ENCODE measurements at regions not wholly inside any gene's neighbourhood (a gene's known extent, or its start where the extent isn't known, plus 50 kb on each side); places are given as distances from the start of the nearest gene placed in this dataset.
A peak's percentile ranks its signal among the peaks of the same experiment; 100 is the strongest.

DNA sequence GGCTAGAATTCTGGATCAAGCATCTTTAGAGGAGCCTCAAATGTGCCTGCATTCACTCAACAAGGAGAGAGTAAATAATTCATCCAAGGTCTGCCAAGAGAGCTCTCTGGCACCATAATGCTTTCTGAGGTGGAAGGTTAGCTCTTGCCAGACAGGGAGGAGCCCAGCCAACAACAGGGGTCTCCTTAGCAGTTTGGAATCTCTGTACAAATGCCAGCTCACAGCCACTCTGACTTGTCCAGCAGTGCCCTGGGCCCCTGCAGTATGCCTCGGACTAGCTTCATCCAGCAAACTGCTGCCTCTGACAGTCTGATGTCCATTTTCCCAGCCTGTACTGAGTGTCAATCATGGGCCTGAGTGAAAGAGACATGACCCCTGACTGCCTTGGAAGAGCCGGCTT, 127.2 kb upstream of the SLC44A1 start:
- intact Hi-C loops (cut with micrococcal nuclease): no loop called here
- 10% methylated on average over 2 of the region's 2 CpGs for WGBS (ENCODE audit: insufficient coverage, low coverage, missing lambda C conversion rate)
- no peak for FAIRE-seq

DNA sequence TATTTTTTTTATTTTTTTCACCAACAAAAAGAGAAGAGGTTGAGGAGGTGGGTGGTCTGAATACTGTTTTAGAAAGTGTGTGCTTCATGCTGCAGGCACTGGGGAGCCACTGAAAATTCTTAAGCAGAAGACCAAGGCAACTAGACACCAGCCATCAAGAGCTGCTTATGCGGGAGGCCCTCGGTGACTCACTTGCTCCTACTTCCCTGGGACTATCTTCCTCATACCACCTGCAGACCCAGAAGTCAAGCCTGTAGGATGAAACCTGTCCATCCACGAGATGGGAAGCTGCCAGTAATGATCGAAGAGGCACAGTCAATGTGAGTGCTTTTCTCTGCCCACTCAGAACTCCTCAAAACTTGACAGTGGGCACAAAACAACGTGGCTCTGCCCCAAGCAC, 125.8 kb upstream of the SLC44A1 start:
- in situ Hi-C loops (cut with MboI): no loop called here
- Histone ChIP-seq H3K4me3 (no peak overlapping the region), H3K4me2 (ENCODE audit: insufficient read depth, low read length) (no peak overlapping the region), H3K9me1 (ENCODE audit: control insufficient read depth, insufficient read depth, low read length) (no peaks in the 10 kb centered on the region), H3K9me3 (replicated peaks; ENCODE audit: control insufficient read depth, insufficient read depth, low read depth, low read length) (no peaks in the 10 kb centered on the region), H3K27me3 (ENCODE audit: control insufficient read depth in 2 of 2, insufficient read depth in 2 of 2, low read length in 2 of 2) (peaks cover 0 to 7% of the 10 kb centered on the region in 2 experiments; a peak in 2 of 5 replicates), H3K36me3 (ENCODE audit: control insufficient read depth, insufficient read depth, low read length) (no peaks in the 10 kb centered on the region), H3K4me1 (replicated peaks in 1 of 2; ENCODE audit: control insufficient read depth in 2 of 2, insufficient read depth in 2 of 2, low read length in 2 of 2) (no peaks in the 10 kb centered on the region), H3K27ac (ENCODE audit: extremely low read depth, low read depth, low read length) (no peak overlapping the region), H4K20me1 (replicated peaks; ENCODE audit: control insufficient read depth, insufficient read depth, low read length) (no peaks in the 10 kb centered on the region), H3K9ac (ENCODE audit: insufficient read depth in 1 of 2, low read depth in 2 of 2, low read length in 2 of 2) (no peak overlapping the region), H3K79me2 (ENCODE audit: control insufficient read depth, insufficient read depth, low read length) (no peaks in the 10 kb centered on the region), H2AFZ (ENCODE audit: low read depth, low read length) (no peak overlapping the region)
- no TSS peak for BruUV-seq (replicated peaks)
- DNase-seq (ENCODE audit: extremely low read depth in 1 of 4, low spot score in 3 of 4) (no peak), ATAC-seq (no peak), FAIRE-seq (no peak)
- 0% methylated on average over 5 of the region's 5 CpGs for WGBS (ENCODE audit: insufficient coverage, low coverage, missing lambda C conversion rate)
- ChIA-PET CTCF (ENCODE audit: low intra/inter-chr PET ratio) (no interaction called here), POLR2A (interaction anchor here (0.7 kb wide), 1 partner anchor 226 kb away, joined by 3 read pairs; no protein-coding TSS in a partner anchor)
- intact Hi-C loops (cut with micrococcal nuclease): no loop called here
- TF ChIP-seq ZNF146 (CRISPR knock-in tag; IDR thresholded peaks at IDR 0.05; ENCODE audit: unreplicated experiment) (no peak), ZNF584 (CRISPR knock-in tag; IDR thresholded peaks at IDR 0.05; ENCODE audit: low read depth) (no peak), ZC3H4 (CRISPR knock-in tag; IDR thresholded peaks at IDR 0.05; ENCODE audit: borderline replicate concordance) (no peak), CBX2 (IDR thresholded peaks at IDR 0.05; ENCODE audit: insufficient read depth, low read length, poor library complexity, severe bottlenecking) (no peak), GTF2B (IDR thresholded peaks at IDR 0.05; ENCODE audit: extremely low read depth, insufficient read length) (no peak), MTA3 (IDR thresholded peaks at IDR 0.05; ENCODE audit: borderline replicate concordance) (no peak), MBD2 (IDR thresholded peaks at IDR 0.05; ENCODE audit: borderline replicate concordance, low read depth) (no peak), CCAR2 (IDR thresholded peaks at IDR 0.05; ENCODE audit: low read depth, low read length) (no peak), RAD51 (IDR thresholded peaks at IDR 0.05; ENCODE audit: borderline replicate concordance, low read depth) (no peak), STAG1 (CRISPR knock-in tag; IDR thresholded peaks at IDR 0.05; ENCODE audit: borderline replicate concordance) (no peak), FOXP1 (CRISPR knock-in tag; IDR thresholded peaks at IDR 0.05) (no peak), ELK1 (CRISPR knock-in tag; IDR thresholded peaks at IDR 0.05) (no peak), ERF (CRISPR knock-in tag; IDR thresholded peaks at IDR 0.05) (no peak)

More for the DNA sequence above, 127.2 kb upstream of the SLC44A1 start:
- no peaks in the 10 kb centered on the region for H4K20me1 ChIP-seq (replicated peaks; ENCODE audit: control insufficient read depth, insufficient read depth, low read length)
- H3K4me2 ChIP-seq (ENCODE audit: insufficient read depth, low read length): no peak overlapping the region
- no peaks in the 10 kb centered on the region for H3K9me3 ChIP-seq (replicated peaks; ENCODE audit: control insufficient read depth, insufficient read depth, low read depth, low read length)
- no peak for TF ChIP-seq STAT5A (IDR thresholded peaks at IDR 0.05; ENCODE audit: borderline replicate concordance, low read length)
- TF ChIP-seq, protein P1, sequence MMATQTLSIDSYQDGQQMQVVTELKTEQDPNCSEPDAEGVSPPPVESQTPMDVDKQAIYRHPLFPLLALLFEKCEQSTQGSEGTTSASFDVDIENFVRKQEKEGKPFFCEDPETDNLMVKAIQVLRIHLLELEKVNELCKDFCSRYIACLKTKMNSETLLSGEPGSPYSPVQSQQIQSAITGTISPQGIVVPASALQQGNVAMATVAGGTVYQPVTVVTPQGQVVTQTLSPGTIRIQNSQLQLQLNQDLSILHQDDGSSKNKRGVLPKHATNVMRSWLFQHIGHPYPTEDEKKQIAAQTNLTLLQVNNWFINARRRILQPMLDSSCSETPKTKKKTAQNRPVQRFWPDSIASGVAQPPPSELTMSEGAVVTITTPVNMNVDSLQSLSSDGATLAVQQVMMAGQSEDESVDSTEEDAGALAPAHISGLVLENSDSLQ (IDR thresholded peaks at IDR 0.05): 0 out of 2 replicates have a peak, but pooled peaks have one; percentile 9
- no peak overlapping the region for H3K27ac ChIP-seq (ENCODE audit: extremely low read depth, low read depth, low read length)
- no peaks in the 10 kb centered on the region for H3K4me1 ChIP-seq (replicated peaks in 1 of 2; ENCODE audit: control insufficient read depth in 2 of 2, insufficient read depth in 2 of 2, low read length in 2 of 2)
- H3K9ac ChIP-seq (ENCODE audit: insufficient read depth in 1 of 2, low read depth in 2 of 2, low read length in 2 of 2): no peak overlapping the region
- in situ Hi-C loops (cut with MboI): no loop called here
- ATAC-seq (no peak), DNase-seq (ENCODE audit: extremely low read depth in 1 of 4, low spot score in 3 of 4) (no peak)
- H3K9me1 ChIP-seq (ENCODE audit: control insufficient read depth, insufficient read depth, low read length): no peaks in the 10 kb centered on the region
- H3K36me3 ChIP-seq (ENCODE audit: control insufficient read depth, insufficient read depth, low read length): no peaks in the 10 kb centered on the region
- ChIA-PET CTCF (ENCODE audit: low intra/inter-chr PET ratio) (no interaction called here), POLR2A (no interaction called here)
- no peaks in the 10 kb centered on the region for H3K79me2 ChIP-seq (ENCODE audit: control insufficient read depth, insufficient read depth, low read length)
- no peak overlapping the region for H3K4me3 ChIP-seq
- BruUV-seq (replicated peaks): no TSS peak
- no peak overlapping the region for H2AFZ ChIP-seq (ENCODE audit: low read depth, low read length)
- H3K27me3 ChIP-seq (ENCODE audit: control insufficient read depth in 2 of 2, insufficient read depth in 2 of 2, low read length in 2 of 2): peaks cover 0 to 7% of the 10 kb centered on the region in 2 experiments; a peak in 2 of 5 replicates

Measured in K562 (cell line).